Ovary (tissue), 7 donors: ENCODE measurements at regions not wholly inside any gene's neighbourhood (a gene's known extent, or its start where the extent isn't known, plus 50 kb on each side); places are given as distances from the start of the nearest gene placed in this dataset.
"Not testable (repeated sequence)": the region's sequence is repeated elsewhere in the genome, so short reads cannot be mapped to it uniquely, and the experiment has no call there.

ENCODE experiments used
- DNase-seq, 5 donors: peaks; one replicate each; pipeline ENCODE4 v3.0.0-alpha.2; 2019 to 2020
- H3K27ac ChIP-seq, 2 donors: fragments of 200-600 bp; one replicate each; pipeline versions ENCODE4 v1.5.1 to v1.8.0; 2019 to 2022
- H3K27me3 ChIP-seq: fragments of 200-600 bp; one replicate; pipeline ENCODE4 v1.8.0; 2022
- H3K36me3 ChIP-seq: fragments of 200-600 bp; sonication (generic); one replicate; pipeline ENCODE4 v1.5.1; 2019
- H3K4me1 ChIP-seq: one replicate; pipeline ENCODE4 v1.8.1; 2013; ENCODE audit warnings: mild to moderate bottlenecking, moderate library complexity; ENCODE audit not compliant: insufficient read depth
- H3K4me3 ChIP-seq: fragments of 200-600 bp; sonication (generic); one replicate; pipeline ENCODE4 v1.5.1; 2017
- H3K9me3 ChIP-seq, 2 donors: fragments of 200-600 bp in 1 of 2; sonication (generic) in 1 of 2; one replicate each; pipeline versions ENCODE4 v1.5.1 to v1.8.1; 2013 to 2019; ENCODE audit warnings: mild to moderate bottlenecking in 1 of 2, moderate library complexity in 1 of 2
- EP300 ChIP-seq: sonication (generic); formaldehyde crosslinking; IDR thresholded peaks from one replicate; pipeline ENCODE4 v1.6.1; 2017; ENCODE audit warnings: antibody characterized with exemption
- POLR2A ChIP-seq: fragments of 450-650 bp; IDR thresholded peaks from one replicate; pipeline ENCODE4 v1.6.1; 2017; ENCODE audit warnings: antibody characterized with exemption, mild to moderate bottlenecking, moderate library complexity
- WGBS, 3 donors: extraction: QIAGEN DNeasy Blood & Tissue Kit in 1 of 3; methylation state at CpG; one replicate each; pipeline versions ENCODE4 v1.1.5 to v1.1.7; 2013 to 2017; 5-methylcytosine and 5-hydroxymethylcytosine counted together
- intact Hi-C, 4 donors: fragments of 100-400 bp; cut with DNase I; formaldehyde crosslinking; loops; one replicate each; pipeline versions ENCODE4 v1.11.0 to v1.15.1; 2022 to 2023
- TF ChIP-seq, protein P1 (sequence below), 3 donors: fragments of 450-650 bp in 2 of 3; fragments of 200-600 bp in 1 of 3; IDR thresholded peaks; one replicate each; pipeline versions ENCODE4 v1.5.1 to v1.8.0; 2016 to 2022; ENCODE audit warnings: antibody characterized with exemption in 3 of 3, mild to moderate bottlenecking in 1 of 3
- donor health status: DM: no; HTN: no; CAD: no; lungs with moderate emphysema.
- donor health status: DM: no; HTN: no; CAD: no.
- donor health status: Bipolar disorder and iron deficiency.
- donor health status: DM: no; HTN: no; CAD: no.
- donor health status: DM: yes; HTN: yes; CAD: no.

DNA sequence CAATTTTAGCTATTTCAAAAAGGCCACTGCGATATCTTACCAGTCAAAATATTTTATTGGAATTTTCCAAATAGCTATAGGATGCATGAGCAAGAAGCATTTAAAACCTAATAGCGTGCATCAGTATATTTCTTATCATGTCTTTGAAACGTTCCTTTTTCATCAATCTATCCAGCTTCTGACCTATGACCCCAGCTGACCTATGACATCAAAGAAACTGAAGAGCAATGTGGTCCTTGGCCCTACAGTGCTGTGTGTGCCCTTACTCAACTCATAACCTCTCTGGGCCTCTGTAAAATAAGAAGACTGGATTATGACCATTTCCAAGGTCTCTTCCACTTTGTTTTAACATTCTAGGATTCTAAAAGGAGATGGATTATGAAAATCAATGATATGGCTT is 118.2 kb downstream of the ZNF22 start:
- 53 to 77% (median 55%) methylated on average over 3 of the region's 3 CpGs for WGBS, 3 donors
- H3K4me1 ChIP-seq = no peaks in the 10 kb centered on the region
- intact Hi-C loops = no loop called here
- no peaks in the 10 kb centered on the region for H3K36me3 ChIP-seq
- no peak overlapping the region for H3K27ac ChIP-seq
- TF ChIP-seq, protein P1, sequence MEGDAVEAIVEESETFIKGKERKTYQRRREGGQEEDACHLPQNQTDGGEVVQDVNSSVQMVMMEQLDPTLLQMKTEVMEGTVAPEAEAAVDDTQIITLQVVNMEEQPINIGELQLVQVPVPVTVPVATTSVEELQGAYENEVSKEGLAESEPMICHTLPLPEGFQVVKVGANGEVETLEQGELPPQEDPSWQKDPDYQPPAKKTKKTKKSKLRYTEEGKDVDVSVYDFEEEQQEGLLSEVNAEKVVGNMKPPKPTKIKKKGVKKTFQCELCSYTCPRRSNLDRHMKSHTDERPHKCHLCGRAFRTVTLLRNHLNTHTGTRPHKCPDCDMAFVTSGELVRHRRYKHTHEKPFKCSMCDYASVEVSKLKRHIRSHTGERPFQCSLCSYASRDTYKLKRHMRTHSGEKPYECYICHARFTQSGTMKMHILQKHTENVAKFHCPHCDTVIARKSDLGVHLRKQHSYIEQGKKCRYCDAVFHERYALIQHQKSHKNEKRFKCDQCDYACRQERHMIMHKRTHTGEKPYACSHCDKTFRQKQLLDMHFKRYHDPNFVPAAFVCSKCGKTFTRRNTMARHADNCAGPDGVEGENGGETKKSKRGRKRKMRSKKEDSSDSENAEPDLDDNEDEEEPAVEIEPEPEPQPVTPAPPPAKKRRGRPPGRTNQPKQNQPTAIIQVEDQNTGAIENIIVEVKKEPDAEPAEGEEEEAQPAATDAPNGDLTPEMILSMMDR (IDR thresholded peaks at IDR 0.05) = no peak
- TF ChIP-seq EP300 (no peak), POLR2A (no peak)
- no peak for DNase-seq
- no peak overlapping the region for H3K4me3 ChIP-seq
- H3K27me3 ChIP-seq = no peaks in the 10 kb centered on the region
- H3K9me3 ChIP-seq = no peaks in the 10 kb centered on the region

DNA sequence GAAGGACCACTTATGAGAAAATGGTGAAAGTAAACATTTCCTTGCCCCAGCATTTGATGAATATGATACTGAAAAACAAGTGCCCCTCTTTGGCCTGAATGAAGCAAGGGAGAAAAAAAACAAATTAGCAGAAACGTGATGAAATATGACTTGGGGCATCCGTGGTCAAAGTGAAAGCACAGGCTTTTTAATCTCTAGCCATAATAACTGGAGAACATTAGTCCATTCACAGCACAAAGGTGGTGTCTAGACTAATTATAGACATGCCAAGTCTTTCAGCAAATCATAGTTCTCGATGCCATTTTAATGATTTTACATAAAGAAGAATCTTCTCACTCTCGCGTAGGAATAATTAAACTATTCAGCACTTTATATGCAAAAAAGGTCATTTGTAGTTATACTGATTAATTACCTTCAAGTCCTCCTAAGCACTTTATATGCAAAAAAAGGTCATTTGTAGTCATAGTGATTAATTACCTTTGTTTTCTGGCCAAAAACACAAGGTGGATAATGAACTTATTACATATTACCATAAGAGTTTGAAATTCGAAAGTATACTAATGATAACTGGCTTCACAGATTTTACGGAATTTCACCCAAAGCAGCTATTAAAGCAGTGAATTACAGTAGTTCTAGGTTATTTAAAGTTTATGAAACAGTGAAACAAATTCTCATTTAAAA is 121.6 kb downstream of the ZNF22 start:
- H3K36me3 ChIP-seq, H3K9me3 ChIP-seq, H3K27me3 ChIP-seq, H3K27ac ChIP-seq, H3K4me3 ChIP-seq, intact Hi-C loops, H3K4me1 ChIP-seq, DNase-seq: not testable (repeated sequence)
- WGBS, 3 donors = 49 to 74% (median 52%) methylated on average over 5 to 7 of the region's 7 CpGs

DNA sequence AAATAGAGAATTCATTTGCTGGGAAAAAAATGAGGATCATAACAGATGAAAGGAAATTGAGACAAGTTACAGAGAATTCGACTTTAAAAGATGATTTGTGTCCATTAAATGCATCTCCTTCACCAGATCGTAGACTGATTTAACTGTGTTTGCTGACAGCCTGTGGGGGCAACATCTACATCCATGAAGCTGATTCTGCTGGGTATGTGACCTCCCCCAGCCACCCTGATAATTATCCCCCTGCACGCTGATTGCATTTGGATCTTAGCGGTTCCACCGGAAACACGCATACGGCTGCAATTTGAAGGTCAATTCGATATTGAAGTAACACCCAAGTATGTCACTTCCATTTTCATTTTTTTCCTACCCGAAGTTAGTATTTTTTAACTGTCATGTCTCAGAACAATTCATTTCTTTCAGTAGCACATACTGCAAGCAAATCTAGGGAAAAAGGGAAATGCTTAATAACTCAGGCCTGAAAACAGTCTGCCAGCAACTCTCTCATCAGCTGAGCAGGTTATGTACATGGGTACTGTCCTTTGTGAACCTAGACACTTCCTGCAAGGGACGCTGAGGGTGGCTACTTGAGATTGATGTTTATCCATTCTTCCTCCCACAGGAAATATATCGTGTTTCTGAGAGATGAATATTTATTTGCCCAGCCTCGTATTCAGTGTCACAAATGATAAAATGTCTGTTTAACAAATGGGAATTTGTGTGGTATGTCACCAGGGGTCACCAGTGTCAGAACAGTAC is 134.9 kb downstream of the ZNF22 start:
- 53 to 65% (median 53%) methylated on average over 12 of the region's 12 CpGs for WGBS, 3 donors
- H3K36me3 ChIP-seq = no peaks in the 10 kb centered on the region
- intact Hi-C loops = no loop called here

DNA sequence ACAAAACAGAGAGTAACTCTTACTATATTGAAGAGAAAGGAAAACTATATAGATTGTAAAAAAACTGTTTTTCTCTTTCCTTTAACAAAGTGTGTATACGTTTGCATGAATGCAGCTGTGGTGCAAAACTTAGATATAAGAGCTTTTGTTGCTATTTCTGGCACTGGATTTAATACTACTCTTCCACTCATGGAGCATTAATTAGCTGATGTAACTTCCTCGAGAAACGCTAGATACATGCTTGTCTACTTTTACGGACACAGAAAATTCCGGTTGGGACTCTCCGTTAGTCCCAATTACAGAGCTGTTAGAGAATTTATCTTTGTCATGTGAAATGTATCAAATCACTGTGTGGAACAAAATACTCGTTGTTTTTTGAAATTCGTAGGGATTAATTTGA is 135.5 kb downstream of the ZNF22 start:
- TF ChIP-seq POLR2A (no peak), EP300 (no peak)
- TF ChIP-seq, protein P1 (IDR thresholded peaks at IDR 0.05) = no peak
- no peaks in the 10 kb centered on the region for H3K4me1 ChIP-seq
- no peak overlapping the region for H3K4me3 ChIP-seq
- 30 to 33% (median 31%) methylated on average over 8 of the region's 8 CpGs for WGBS, 3 donors
- intact Hi-C loops = no loop called here
- no peaks in the 10 kb centered on the region for H3K36me3 ChIP-seq
- H3K9me3 ChIP-seq = no peaks in the 10 kb centered on the region
- H3K27ac ChIP-seq = no peak overlapping the region
- H3K27me3 ChIP-seq = no peaks in the 10 kb centered on the region
- no peak for DNase-seq

More for the DNA sequence above, 134.9 kb downstream of the ZNF22 start:
- Histone ChIP-seq H3K4me1 (no peaks in the 10 kb centered on the region), H3K9me3 (no peaks in the 10 kb centered on the region), H3K27me3 (no peaks in the 10 kb centered on the region), H3K4me3 (no peak overlapping the region), H3K27ac (no peak overlapping the region)
- no peak for DNase-seq
- no peak for TF ChIP-seq POLR2A
- TF ChIP-seq, protein P1 (IDR thresholded peaks at IDR 0.05) = no peak
- TF ChIP-seq EP300 = no peak
